Trophoblast cell (in vitro differentiated cells and primary cell): ENCODE measurements at regions not wholly inside any gene's neighbourhood (a gene's known extent, or its start where the extent isn't known, plus 50 kb on each side); places are given as distances from the start of the nearest gene placed in this dataset.

Experiments used
- DNase-seq, 2 donors: peaks; one replicate each; pipeline ENCODE4 v3.0.0-alpha.2; 2016
- H2AFZ ChIP-seq: 2 replicates; pipeline ENCODE4 v1.6.1; 2013; ENCODE audit warnings: low read length, moderate library complexity, mild to moderate bottlenecking; ENCODE audit not compliant: insufficient read depth, poor library complexity
- H2AK5ac ChIP-seq: 2 replicates; pipeline ENCODE4 v1.6.1; 2013; ENCODE audit warnings: mild to moderate bottlenecking, low read length
- H2BK120ac ChIP-seq: 2 replicates; pipeline ENCODE4 v1.6.1; 2013; ENCODE audit warnings: low read length, mild to moderate bottlenecking, moderate library complexity; ENCODE audit not compliant: insufficient read depth, poor library complexity
- H2BK12ac ChIP-seq: 2 replicates; pipeline ENCODE4 v1.6.1; 2013; ENCODE audit warnings: mild to moderate bottlenecking, low read length, moderate library complexity
- H2BK5ac ChIP-seq: 2 replicates; pipeline ENCODE4 v1.6.1; 2013; ENCODE audit warnings: low read length, low read depth, moderate library complexity, mild to moderate bottlenecking; ENCODE audit not compliant: poor library complexity
- H3K14ac ChIP-seq: 2 replicates; pipeline ENCODE4 v1.6.1; 2013; ENCODE audit warnings: mild to moderate bottlenecking, low read length
- H3K18ac ChIP-seq: 2 replicates; pipeline ENCODE4 v1.6.1; 2013; ENCODE audit warnings: mild to moderate bottlenecking, low read length
- H3K23ac ChIP-seq: 2 replicates; pipeline ENCODE4 v1.6.1; 2013; ENCODE audit warnings: low read length
- H3K27ac ChIP-seq: 2 replicates; pipeline ENCODE4 v1.5.1; 2013; ENCODE audit warnings: low read depth, mild to moderate bottlenecking, inconsistent platforms, low read length, moderate library complexity
- H3K27me3 ChIP-seq: 2 replicates; pipeline ENCODE4 v1.6.1; 2013; ENCODE audit warnings: inconsistent platforms, mild to moderate bottlenecking, low read length, moderate library complexity; ENCODE audit not compliant: insufficient read depth
- H3K36me3 ChIP-seq, 2 experiments: 1 replicate in 1 of 2; 2 replicates in 1 of 2; pipeline ENCODE4 v1.6.1; 2013; ENCODE audit warnings: low read length in 2 of 2, mild to moderate bottlenecking in 2 of 2, moderate library complexity in 1 of 2; ENCODE audit not compliant: insufficient read depth in 2 of 2, control insufficient read depth in 1 of 2
- H3K4ac ChIP-seq: 2 replicates; pipeline ENCODE4 v1.6.1; 2013; ENCODE audit warnings: low read depth, mild to moderate bottlenecking, low read length, moderate library complexity
- H3K4me1 ChIP-seq, 2 experiments: 1 replicate in 1 of 2; 2 replicates in 1 of 2; pipeline ENCODE4 v1.6.1; 2013; ENCODE audit warnings: low read length in 2 of 2, mild to moderate bottlenecking in 2 of 2, moderate library complexity in 1 of 2; ENCODE audit not compliant: insufficient read depth in 2 of 2, control insufficient read depth in 1 of 2
- H3K4me2 ChIP-seq: 2 replicates; pipeline ENCODE4 v1.6.1; 2013; ENCODE audit warnings: inconsistent platforms, mild to moderate bottlenecking, low read length, moderate library complexity
- H3K4me3 ChIP-seq: 2 replicates; pipeline ENCODE4 v1.5.1; 2013; ENCODE audit warnings: mild to moderate bottlenecking, low read depth, low read length, inconsistent platforms
- H3K79me1 ChIP-seq: one replicate; pipeline ENCODE4 v1.6.1; 2013; ENCODE audit warnings: low read length
- H3K79me2 ChIP-seq: 2 replicates; pipeline ENCODE4 v1.6.1; 2013; ENCODE audit warnings: low read length, mild to moderate bottlenecking; ENCODE audit not compliant: control insufficient read depth, insufficient read depth, poor library complexity
- H3K9ac ChIP-seq: 2 replicates; pipeline ENCODE4 v1.6.1; 2013; ENCODE audit warnings: mild to moderate bottlenecking, low read length
- H3K9me3 ChIP-seq: 2 replicates; pipeline ENCODE4 v1.6.1; 2013; ENCODE audit warnings: low read depth, mild to moderate bottlenecking, control low read depth, inconsistent platforms, low read length; ENCODE audit not compliant: insufficient read depth
- H4K12ac ChIP-seq: 2 replicates; pipeline ENCODE4 v1.6.1; 2013; ENCODE audit warnings: low read depth, mild to moderate bottlenecking, low read length, moderate library complexity
- H4K8ac ChIP-seq: 2 replicates; pipeline ENCODE4 v1.6.1; 2013; ENCODE audit warnings: low read depth, mild to moderate bottlenecking, low read length, moderate library complexity
- H4K91ac ChIP-seq: one replicate; pipeline ENCODE4 v1.6.1; 2013; ENCODE audit warnings: low read depth, mild to moderate bottlenecking, low read length, moderate library complexity
- WGBS: extraction: QIAGEN DNeasy Blood & Tissue Kit; methylation state at CpG from one replicate; pipeline ENCODE4 v1.1.7; 2013; ENCODE audit warnings: missing lambda C conversion rate; ENCODE audit not compliant: insufficient read length, insufficient coverage; ENCODE audit errors: extremely low coverage; 5-methylcytosine and 5-hydroxymethylcytosine counted together

- no peaks in the 10 kb centered on the region for H3K79me2 ChIP-seq
- peaks cover 0 to 8% of the 10 kb centered on the region in 2 experiments for H3K4me1 ChIP-seq
- H3K79me1 ChIP-seq, result no peaks in the 10 kb centered on the region
Measured at GRCh38 chr7:33810356-33810755, 95.0 kb upstream of the BMPER start.

GRCh38 chr7:33813331-33813730 lies 92.0 kb upstream of the BMPER start:
- no peak overlapping the region for H2AFZ ChIP-seq
- no peak overlapping the region for H3K27ac ChIP-seq
- no peak overlapping the region for H3K4me3 ChIP-seq
- no peak overlapping the region for H4K91ac ChIP-seq
- no peaks in the 10 kb centered on the region for H3K4me1 ChIP-seq
- no peaks in the 10 kb centered on the region for H3K27me3 ChIP-seq
- DNase-seq, result no peak
- no peaks in the 10 kb centered on the region for H3K79me1 ChIP-seq
- no peak overlapping the region for H2AK5ac ChIP-seq
- no peak overlapping the region for H2BK12ac ChIP-seq
- H2BK120ac ChIP-seq, result no peak overlapping the region
- H3K79me2 ChIP-seq, result no peaks in the 10 kb centered on the region
- H3K36me3 ChIP-seq, result no peaks in the 10 kb centered on the region
- H3K9me3 ChIP-seq, result no peaks in the 10 kb centered on the region
- no peak overlapping the region for H3K14ac ChIP-seq
- no peak overlapping the region for H4K8ac ChIP-seq
- H3K18ac ChIP-seq, result no peak overlapping the region
- H4K12ac ChIP-seq, result no peak overlapping the region
- no peak overlapping the region for H3K9ac ChIP-seq
- no peak overlapping the region for H3K23ac ChIP-seq
- no peak overlapping the region for H2BK5ac ChIP-seq
- no peak overlapping the region for H3K4me2 ChIP-seq
- no CpG with 5 or more reads among the region's 4 CpGs for WGBS
- no peak overlapping the region for H3K4ac ChIP-seq

More at GRCh38 chr7:33810356-33810755, 95.0 kb upstream of the BMPER start:
- Histone ChIP-seq H3K36me3 (no peaks in the 10 kb centered on the region), H3K9ac (no peak overlapping the region), H4K91ac (no peak overlapping the region), H3K4ac (no peak overlapping the region), H3K18ac (no peak overlapping the region), H2BK5ac (no peak overlapping the region), H3K27ac (no peak overlapping the region), H3K23ac (no peak overlapping the region), H2BK12ac (no peak overlapping the region), H3K9me3 (no peaks in the 10 kb centered on the region), H3K4me2 (no peak overlapping the region), H2AK5ac (no peak overlapping the region), H3K14ac (no peak overlapping the region), H4K8ac (no peak overlapping the region), H4K12ac (no peak overlapping the region), H2BK120ac (no peak overlapping the region), H3K27me3 (no peaks in the 10 kb centered on the region), H3K4me3 (no peak overlapping the region), H2AFZ (no peak overlapping the region)
- WGBS, result no CpG with 5 or more reads among the region's 4 CpGs
- DNase-seq, result no peak

- Histone ChIP-seq H3K18ac (no peak overlapping the region), H2BK12ac (no peak overlapping the region), H3K9me3 (no peaks in the 10 kb centered on the region), H3K14ac (no peak overlapping the region), H2AFZ (no peak overlapping the region), H3K4me1 (no peaks in the 10 kb centered on the region), H3K23ac (no peak overlapping the region), H2BK5ac (no peak overlapping the region), H3K36me3 (no peaks in the 10 kb centered on the region), H3K27me3 (no peaks in the 10 kb centered on the region), H2BK120ac (no peak overlapping the region), H3K4ac (no peak overlapping the region), H4K8ac (no peak overlapping the region), H4K91ac (no peak overlapping the region), H4K12ac (no peak overlapping the region), H3K4me2 (no peak overlapping the region), H3K27ac (no peak overlapping the region), H3K4me3 (no peak overlapping the region), H3K79me2 (no peaks in the 10 kb centered on the region), H2AK5ac (no peak overlapping the region), H3K79me1 (no peaks in the 10 kb centered on the region), H3K9ac (no peak overlapping the region)
- no peak for DNase-seq
- WGBS, result no CpG with 5 or more reads among the region's 6 CpGs
Measured at GRCh38 chr7:33814400-33814799, 90.9 kb upstream of the BMPER start.

GRCh38 chr7:33814936-33815335 lies 90.4 kb upstream of the BMPER start:
- no peaks in the 10 kb centered on the region for H3K79me1 ChIP-seq
- H3K9ac ChIP-seq, result no peak overlapping the region
- no peak overlapping the region for H3K4me2 ChIP-seq
- no peak overlapping the region for H2AK5ac ChIP-seq
- no CpG with 5 or more reads among the region's 6 CpGs for WGBS
- H4K91ac ChIP-seq, result no peak overlapping the region
- H3K4me3 ChIP-seq, result no peak overlapping the region
- DNase-seq, result no peak
- H4K12ac ChIP-seq, result no peak overlapping the region
- no peaks in the 10 kb centered on the region for H3K36me3 ChIP-seq
- H3K4me1 ChIP-seq, result no peaks in the 10 kb centered on the region
- no peak overlapping the region for H3K23ac ChIP-seq
- no peak overlapping the region for H2BK5ac ChIP-seq
- H4K8ac ChIP-seq, result no peak overlapping the region
- H3K79me2 ChIP-seq, result no peaks in the 10 kb centered on the region
- H3K27ac ChIP-seq, result no peak overlapping the region
- H2AFZ ChIP-seq, result no peak overlapping the region
- H3K9me3 ChIP-seq, result no peaks in the 10 kb centered on the region
- H2BK12ac ChIP-seq, result no peak overlapping the region
- H3K14ac ChIP-seq, result no peak overlapping the region
- no peak overlapping the region for H2BK120ac ChIP-seq
- no peak overlapping the region for H3K4ac ChIP-seq
- no peak overlapping the region for H3K18ac ChIP-seq
- H3K27me3 ChIP-seq, result no peaks in the 10 kb centered on the region
